Heart right ventricle (tissue), 16 donors: ENCODE measurements at regions not wholly inside any gene's neighbourhood (a gene's known extent, or its start where the extent isn't known, plus 50 kb on each side); places are given as distances from the start of the nearest gene placed in this dataset.
A peak's percentile ranks its signal among the peaks of the same experiment; 100 is the strongest.

Experiments
- ATAC-seq, 8 donors: fragments of 200-7000 bp; cut with Tn5 transposase; one replicate each; pipeline ENCODE4 v1.9.1; 2020; ENCODE audit warnings: mild to moderate bottlenecking in 8 of 8, moderate library complexity in 8 of 8, moderate number of reproducible peaks in 1 of 8
- DNase-seq, 2 donors: peaks; one replicate each; pipeline ENCODE4 v3.0.0-alpha.2; 2020
- H3K27ac ChIP-seq, 10 donors: fragments of 200-600 bp; sonication (generic) in 2 of 10; one replicate each; pipeline versions ENCODE4 v1.5.0 to v1.8.0; 2020 to 2022; ENCODE audit warnings: mild to moderate bottlenecking in 3 of 10
- H3K27me3 ChIP-seq, 7 donors: fragments of 200-600 bp; one replicate each; pipeline ENCODE4 v1.8.0; 2021 to 2022; ENCODE audit warnings: mild to moderate bottlenecking in 2 of 7
- H3K36me3 ChIP-seq, 9 donors: fragments of 200-600 bp; sonication (generic) in 1 of 9; one replicate each; pipeline versions ENCODE4 v1.5.0 to v1.8.0; 2020 to 2022; ENCODE audit warnings: mild to moderate bottlenecking in 2 of 9
- H3K4me1 ChIP-seq, 9 donors: fragments of 200-600 bp; sonication (generic) in 1 of 9; one replicate each; pipeline versions ENCODE4 v1.5.0 to v1.8.0; 2020 to 2022; ENCODE audit warnings: mild to moderate bottlenecking in 4 of 9
- H3K4me3 ChIP-seq, 10 donors: fragments of 200-600 bp; sonication (generic) in 2 of 10; one replicate each; pipeline versions ENCODE4 v1.5.0 to v1.8.0; 2020 to 2022; ENCODE audit warnings: mild to moderate bottlenecking in 7 of 10, moderate library complexity in 2 of 10
- H3K9me3 ChIP-seq, 11 donors: fragments of 200-600 bp in 10 of 11; sonication (generic) in 2 of 11; one replicate each; pipeline versions ENCODE4 v1.5.0 to v1.8.0; 2013 to 2022; ENCODE audit warnings: mild to moderate bottlenecking in 2 of 11, control low read depth in 1 of 11, moderate library complexity in 1 of 11
- WGBS, 2 donors: extraction: QIAGEN DNeasy Blood & Tissue Kit; methylation state at CpG; one replicate each; pipeline ENCODE4 v1.1.7; 2013; ENCODE audit warnings: inconsistent platforms in 1 of 2; 5-methylcytosine and 5-hydroxymethylcytosine counted together
- intact Hi-C, 10 donors: fragments of 100-400 bp; cut with DNase I; formaldehyde crosslinking; loops; one replicate each; pipeline versions ENCODE4 v1.11.1 to v1.14.2; 2022
- TF ChIP-seq, protein P1 (sequence below), 9 donors: fragments of 200-600 bp; sonication (generic) in 2 of 9; IDR thresholded peaks; one replicate each; pipeline versions ENCODE4 v1.5.0 to v1.8.0; 2021 to 2022; ENCODE audit warnings: antibody characterized with exemption in 9 of 9, mild to moderate bottlenecking in 5 of 9, moderate library complexity in 1 of 9
- donor health status: Arrhythmogenic right ventricular cardiomyopathy.
- donor health status: ischemic (EF 13 %, LVEDD 7.1; RV severe dilation, severe dysfunction).
- donor health status: healthy with polysubstance abuse.
- donor health status: DM: no; HTN: yes; CAD: no.
- donor health status: DM: no; HTN: no; CAD: no.
- donor health status: ischemic (EF 25% LVEDD 6.9; RV normal size, moderate dysfunction).
- donor health status: ischemic (EF 25% LVEDD 5.7; RV mildly dilated, moderate dysfunction).
- donor health status: healthy.
- donor health status: DM: yes; HTN: yes; CAD: no.
- donor health status: Ischemic cardiomyopathy.
- donor health status: ischemic (EF 35%, LVEDD 5.7; RV mildly dilated, moderate dysfunction).
- donor health status: nonischemic (EF 11% LVEDD 7.7; RV severe dilation, severe dysfunction).
- donor health status: DM: yes; HTN: yes; CAD: no.
- donor health status: PGD.
- donor health status: ischemic (EF 29% LVEDD 5.4; RV normal size, mild dysfunction).
- donor health status: nonischemic (EF 23%, LVEDD 6.1; RV moderate dilation, normal function).

DNA sequence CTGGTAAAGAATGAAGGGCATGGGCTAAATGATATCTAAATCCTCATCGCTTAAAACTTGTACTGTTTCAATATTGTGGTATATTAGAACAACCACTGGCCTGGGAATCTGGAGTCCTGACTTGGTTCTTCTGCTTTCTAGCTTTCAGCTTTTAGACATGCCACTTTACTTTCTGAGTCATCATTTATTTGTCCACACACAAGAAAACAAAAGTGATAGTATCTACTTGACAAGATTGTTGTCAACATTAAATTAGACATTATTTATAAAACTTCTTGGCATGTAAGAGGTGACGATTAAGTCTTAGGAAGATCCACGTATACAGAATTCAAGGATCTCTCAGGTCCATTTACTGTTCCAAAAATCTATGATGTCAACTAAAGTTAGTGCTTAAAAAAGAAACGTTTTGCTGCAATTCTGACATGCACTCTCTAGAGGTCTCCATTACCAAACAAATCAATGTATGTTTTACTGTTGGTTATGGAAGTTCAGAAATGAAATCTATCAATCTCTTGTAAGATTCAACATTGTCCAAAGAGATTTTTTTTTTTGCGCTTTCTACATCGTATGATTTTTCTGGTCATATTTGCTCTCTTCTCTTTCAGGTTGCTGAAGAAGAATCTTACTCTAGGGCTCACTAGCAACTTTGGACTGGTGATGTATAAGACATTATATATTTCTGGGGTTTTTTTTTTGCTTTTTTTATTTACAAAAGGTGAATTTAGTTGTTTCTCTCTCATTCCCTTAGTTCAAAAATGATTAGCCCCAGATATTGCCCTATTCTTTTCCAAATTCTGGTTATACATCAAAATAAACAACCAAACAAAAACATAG, 53.6 kb upstream of the DYNC1I1 start:
- no peak for ATAC-seq
- Histone ChIP-seq H3K4me3 (no peak overlapping the region), H3K9me3 (no peaks in the 10 kb centered on the region), H3K4me1 (peaks cover 0 to 14% (median 0%) of the 10 kb centered on the region in 9 donors), H3K36me3 (no peaks in the 10 kb centered on the region), H3K27ac (no peak overlapping the region), H3K27me3 (peaks cover 0 to 3% (median 0%) of the 10 kb centered on the region in 7 donors)
- DNase-seq: no peak
- WGBS, 2 donors: 59 to 66% methylated on average over 6 of the region's 6 CpGs
- TF ChIP-seq, protein P1, sequence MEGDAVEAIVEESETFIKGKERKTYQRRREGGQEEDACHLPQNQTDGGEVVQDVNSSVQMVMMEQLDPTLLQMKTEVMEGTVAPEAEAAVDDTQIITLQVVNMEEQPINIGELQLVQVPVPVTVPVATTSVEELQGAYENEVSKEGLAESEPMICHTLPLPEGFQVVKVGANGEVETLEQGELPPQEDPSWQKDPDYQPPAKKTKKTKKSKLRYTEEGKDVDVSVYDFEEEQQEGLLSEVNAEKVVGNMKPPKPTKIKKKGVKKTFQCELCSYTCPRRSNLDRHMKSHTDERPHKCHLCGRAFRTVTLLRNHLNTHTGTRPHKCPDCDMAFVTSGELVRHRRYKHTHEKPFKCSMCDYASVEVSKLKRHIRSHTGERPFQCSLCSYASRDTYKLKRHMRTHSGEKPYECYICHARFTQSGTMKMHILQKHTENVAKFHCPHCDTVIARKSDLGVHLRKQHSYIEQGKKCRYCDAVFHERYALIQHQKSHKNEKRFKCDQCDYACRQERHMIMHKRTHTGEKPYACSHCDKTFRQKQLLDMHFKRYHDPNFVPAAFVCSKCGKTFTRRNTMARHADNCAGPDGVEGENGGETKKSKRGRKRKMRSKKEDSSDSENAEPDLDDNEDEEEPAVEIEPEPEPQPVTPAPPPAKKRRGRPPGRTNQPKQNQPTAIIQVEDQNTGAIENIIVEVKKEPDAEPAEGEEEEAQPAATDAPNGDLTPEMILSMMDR (IDR thresholded peaks at IDR 0.05): peak in 7 of 9 donors; percentile 20 to 63 (median 53)
- intact Hi-C loops: no loop called here

DNA sequence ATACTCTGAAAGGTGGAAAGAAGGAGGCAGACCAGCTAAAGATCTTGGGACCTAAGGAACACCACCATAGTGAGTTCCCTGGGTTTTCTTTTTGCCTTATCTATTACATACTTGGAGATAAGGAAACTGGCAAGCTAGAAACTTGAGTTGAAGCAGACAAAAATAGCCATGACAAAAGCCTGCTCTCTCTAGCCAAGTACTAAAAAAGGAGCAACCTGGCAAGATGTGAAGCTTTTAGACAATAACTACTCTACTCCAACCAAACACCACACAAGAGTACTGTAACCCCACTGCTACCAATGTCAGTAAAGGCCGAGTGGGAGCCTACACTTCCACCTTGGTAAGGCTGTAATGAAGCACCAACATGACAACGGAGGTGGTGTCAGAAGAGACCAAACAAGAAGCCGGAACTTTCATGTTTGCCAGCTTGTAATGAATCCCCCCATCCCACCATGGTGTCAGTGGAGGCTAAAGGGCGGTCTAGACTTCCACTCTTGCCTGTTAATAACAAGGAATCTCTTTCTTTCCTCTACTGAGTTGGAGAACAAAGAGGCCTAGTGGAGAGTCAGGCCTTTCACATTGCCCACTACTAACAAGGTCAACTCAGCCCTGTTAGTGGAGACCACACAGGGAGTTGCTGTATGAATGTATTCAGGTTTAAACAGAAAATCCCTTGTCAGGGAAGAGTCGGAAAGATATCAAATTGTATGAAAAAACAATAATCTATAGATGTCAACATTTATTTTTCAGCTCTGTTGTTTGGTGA, 55.8 kb upstream of the DYNC1I1 start:
- Histone ChIP-seq H3K4me1 (peaks cover 0 to 14% (median 0%) of the 10 kb centered on the region in 9 donors), H3K9me3 (peaks cover 0 to 11% (median 0%) of the 10 kb centered on the region in 11 donors), H3K4me3 (no peak overlapping the region), H3K36me3 (no peaks in the 10 kb centered on the region), H3K27ac (peak overlapping the region in 5 of 10 donors; percentile 13 to 73 (median 61)), H3K27me3 (no peaks in the 10 kb centered on the region)
- DNase-seq: peak in 1 of 2 donors; percentile 13
- WGBS, 2 donors: 82 to 86% methylated on average over 5 of the region's 5 CpGs
- intact Hi-C loops: no loop called here
- ATAC-seq: peak; percentile 42 to 93 (median 83)
- TF ChIP-seq, protein P1 (IDR thresholded peaks at IDR 0.05): no peak

DNA sequence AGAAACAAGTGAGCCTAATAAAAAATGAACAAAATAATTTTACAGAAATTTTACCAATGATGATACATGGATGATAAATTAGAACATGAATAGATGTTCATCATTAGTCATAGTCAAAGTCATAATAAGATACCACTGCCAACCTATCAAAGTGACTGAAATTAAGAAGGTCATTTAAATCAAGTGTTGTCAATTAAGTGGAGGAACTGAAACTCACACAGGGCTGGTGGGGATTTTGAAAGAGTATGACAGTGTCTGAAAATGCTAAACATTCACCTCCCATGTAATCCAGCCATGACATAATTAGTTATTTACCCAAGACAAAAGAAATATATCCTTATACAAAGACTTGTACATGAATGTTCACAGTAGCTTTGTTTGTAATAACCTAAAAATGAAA, 57.1 kb upstream of the DYNC1I1 start:
- Histone ChIP-seq H3K36me3 (no peaks in the 10 kb centered on the region), H3K27me3 (no peaks in the 10 kb centered on the region), H3K9me3 (peaks cover 0 to 16% (median 0%) of the 10 kb centered on the region in 11 donors), H3K4me3 (no peak overlapping the region), H3K4me1 (peaks cover 0 to 14% (median 0%) of the 10 kb centered on the region in 9 donors), H3K27ac (no peak overlapping the region)
- intact Hi-C loops: no loop called here
- ATAC-seq: no peak
- no peak for DNase-seq
- TF ChIP-seq, protein P1 (IDR thresholded peaks at IDR 0.05): no peak

DNA sequence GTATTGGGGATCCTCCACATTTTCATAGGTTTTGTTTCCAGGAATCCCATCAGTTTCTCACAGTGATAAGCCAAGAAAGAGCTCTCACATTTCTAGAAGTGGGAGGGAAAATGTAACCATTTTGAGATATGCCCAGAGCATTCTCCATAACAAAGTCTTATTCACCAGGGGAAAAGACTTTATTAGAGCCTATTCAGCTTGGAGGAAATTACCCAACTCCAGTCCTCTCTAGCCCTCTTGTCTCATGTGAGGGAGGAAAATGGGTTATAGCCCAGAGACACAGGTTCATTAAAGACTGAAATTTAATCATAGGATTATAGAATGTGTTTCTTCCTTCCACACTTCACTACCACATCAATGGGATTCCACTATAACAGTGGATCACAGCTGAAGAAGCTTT, 61.6 kb upstream of the DYNC1I1 start:
- no peak for ATAC-seq
- Histone ChIP-seq H3K27me3 (peaks cover 0 to 3% (median 0%) of the 10 kb centered on the region in 7 donors), H3K36me3 (no peaks in the 10 kb centered on the region), H3K4me1 (peaks cover 0 to 14% (median 0%) of the 10 kb centered on the region in 9 donors), H3K9me3 (peaks cover 0 to 25% (median 0%) of the 10 kb centered on the region in 11 donors), H3K4me3 (no peak overlapping the region), H3K27ac (no peak overlapping the region)
- TF ChIP-seq, protein P1 (IDR thresholded peaks at IDR 0.05): no peak
- intact Hi-C loops: no loop called here
- no peak for DNase-seq
